CD4-positive, alpha-beta T cell treated with Interleukin-10 for 1 hour (primary cell): ENCODE measurements at regions not wholly inside any gene's neighbourhood (a gene's known extent, or its start where the extent isn't known, plus 50 kb on each side); places are given as distances from the start of the nearest gene placed in this dataset.
"Not testable (repeated sequence)": the region's sequence is repeated elsewhere in the genome, so short reads cannot be mapped to it uniquely, and the experiment has no call there.

Source experiments
- DNase-seq: peaks from one replicate; pipeline ENCODE4 v3.0.0-alpha.2; 2020

DNA sequence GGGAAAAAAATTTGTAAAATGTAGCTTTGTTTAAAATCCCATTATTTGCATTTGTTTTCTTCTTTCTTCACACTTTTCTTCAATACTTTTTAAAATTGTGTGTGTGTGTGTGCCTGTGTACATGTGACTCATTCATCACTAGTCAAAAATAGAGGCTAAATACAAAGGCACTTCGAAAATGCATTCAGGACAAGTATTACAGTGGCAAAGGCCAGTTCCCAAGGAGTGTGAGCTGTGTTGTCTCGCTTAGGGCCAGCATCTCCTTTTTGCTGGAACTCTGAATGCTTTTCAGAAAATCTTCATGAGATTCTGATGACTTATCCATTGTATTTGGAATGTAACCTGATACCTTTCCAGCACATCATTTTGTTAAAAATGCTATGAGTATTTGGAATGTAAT is 288.5 kb upstream of the CNR1 start:
- no peak for DNase-seq

DNA sequence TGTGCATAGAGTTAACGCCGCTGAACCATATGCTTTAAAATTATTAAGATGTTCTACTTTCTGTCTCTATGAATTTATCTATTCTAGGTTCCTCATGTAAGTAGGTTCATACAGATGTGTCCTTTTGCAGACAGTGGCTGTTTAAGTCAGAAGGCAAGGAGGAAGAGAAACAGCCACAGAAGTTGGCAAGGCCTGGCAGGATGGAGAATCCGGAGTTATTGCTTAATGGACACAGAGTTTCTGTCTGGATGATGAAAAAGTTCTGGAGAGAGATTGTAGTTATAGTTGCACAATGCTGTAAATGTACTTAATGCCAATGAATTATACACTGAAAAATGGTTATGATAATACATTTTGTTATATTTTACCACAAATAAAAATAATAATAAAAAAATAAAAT is 283.6 kb upstream of the CNR1 start:
- DNase-seq, result no peak

DNA sequence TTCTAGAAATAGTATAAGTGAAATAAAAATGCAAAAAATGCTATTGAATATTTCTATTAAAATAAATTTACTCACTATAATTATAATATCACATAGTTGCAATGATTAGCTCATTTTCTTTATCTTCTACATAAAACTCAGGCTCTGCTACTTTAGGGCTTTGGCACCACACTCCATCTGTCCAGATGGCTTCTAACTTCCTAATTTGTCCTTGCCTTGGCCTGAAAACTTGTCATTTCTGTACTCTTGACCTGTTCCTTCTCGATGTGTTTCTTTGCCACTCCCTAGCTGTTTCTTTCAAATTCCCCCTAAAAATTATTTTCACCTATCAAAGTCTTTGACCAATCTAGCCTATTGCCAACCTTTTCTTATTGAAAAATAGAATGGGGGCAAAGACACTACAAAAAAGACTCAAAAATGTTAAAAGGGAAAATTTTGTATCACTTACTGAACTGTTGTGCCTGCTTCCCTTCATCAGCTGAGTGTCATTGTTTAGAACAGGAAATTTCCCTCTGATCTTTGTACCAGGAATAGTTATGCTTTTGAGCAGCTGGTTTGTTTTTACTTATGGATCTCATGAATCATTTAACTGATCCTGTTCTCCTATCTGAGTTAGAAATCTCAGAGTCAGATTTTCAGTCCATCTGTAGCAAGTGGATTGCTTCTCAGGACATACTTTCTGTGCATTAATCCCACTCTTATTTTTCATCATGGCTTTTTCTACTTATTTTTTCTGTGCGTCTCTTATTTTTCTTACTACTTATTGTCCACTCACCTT is 279.2 kb upstream of the CNR1 start:
- no peak for DNase-seq

DNA sequence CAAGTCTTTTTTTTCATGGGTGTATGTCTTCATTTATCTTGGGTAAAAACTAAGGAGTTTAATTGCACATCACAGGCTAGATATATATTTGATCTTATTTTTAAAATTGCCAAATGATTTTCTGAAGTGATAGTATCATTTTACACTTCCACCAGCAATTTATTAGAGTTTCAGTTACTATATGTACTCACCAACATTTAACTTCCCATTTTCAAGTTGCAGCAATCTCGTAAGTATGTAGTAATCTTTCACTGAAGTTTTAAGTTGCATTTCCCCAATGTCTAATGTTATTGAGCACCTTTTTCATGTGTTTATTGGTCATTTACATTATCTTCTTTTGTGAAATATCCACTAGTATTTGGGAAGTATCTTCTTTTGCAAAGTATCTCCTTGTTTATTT is 277.4 kb upstream of the CNR1 start:
- no peak for DNase-seq

DNA sequence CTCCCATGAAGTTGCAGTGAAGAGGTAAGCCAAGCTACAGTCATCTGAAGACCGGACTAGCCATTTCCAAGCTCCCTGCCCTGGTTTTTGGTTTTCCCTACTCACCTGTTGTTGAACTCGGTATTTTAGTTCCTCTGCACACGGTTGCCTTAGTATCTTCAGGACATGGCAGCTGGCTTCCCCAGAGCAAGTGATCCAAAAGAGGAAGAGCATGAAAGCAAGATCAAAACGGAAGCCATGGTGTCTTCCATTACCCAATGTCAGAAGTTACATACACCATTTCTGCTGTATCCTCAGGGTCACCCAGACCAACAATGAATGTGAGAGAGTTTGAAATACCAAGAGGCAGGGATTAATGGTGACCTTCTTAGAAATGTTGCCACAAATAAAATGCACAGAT is 276.6 kb upstream of the CNR1 start:
- DNase-seq, result no peak

DNA sequence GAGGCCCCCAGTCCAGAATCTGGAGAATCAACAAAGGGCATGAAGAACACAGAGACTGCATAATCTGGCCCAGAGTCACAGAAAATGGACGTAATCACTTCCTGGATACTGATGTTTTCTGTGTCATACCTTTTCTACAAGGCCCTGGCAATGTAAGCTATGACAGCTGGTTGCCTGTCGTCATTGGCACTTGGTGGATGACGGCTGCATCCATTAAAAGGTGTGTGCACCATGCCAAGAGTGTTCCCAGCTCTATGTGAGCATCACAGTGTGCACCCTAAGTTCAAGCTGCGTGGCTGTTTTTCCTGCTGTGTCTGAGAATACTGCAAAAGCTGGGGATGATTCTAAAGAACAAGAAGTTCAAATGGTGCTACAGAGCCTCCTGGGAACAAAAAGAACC is 275.2 kb upstream of the CNR1 start:
- no peak for DNase-seq

DNA sequence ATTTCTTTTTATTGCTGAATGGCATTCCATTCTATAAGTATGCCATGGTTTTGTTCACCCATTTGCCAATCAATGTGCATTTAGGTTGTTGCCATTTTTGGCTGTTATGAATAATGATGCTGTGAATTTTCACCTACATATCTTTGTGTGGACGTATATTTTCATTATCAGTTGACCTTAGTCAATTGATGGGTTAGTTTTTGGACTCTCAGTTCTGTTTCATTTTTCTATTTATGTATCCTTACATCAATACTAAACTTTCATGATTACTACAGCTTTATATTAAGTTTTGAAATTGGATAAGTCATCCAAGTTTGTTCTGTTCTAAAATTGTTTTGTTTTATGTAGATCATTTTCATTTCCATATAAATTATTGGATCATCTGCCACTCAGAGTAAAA is 261.9 kb upstream of the CNR1 start:
- no peak for DNase-seq

DNA sequence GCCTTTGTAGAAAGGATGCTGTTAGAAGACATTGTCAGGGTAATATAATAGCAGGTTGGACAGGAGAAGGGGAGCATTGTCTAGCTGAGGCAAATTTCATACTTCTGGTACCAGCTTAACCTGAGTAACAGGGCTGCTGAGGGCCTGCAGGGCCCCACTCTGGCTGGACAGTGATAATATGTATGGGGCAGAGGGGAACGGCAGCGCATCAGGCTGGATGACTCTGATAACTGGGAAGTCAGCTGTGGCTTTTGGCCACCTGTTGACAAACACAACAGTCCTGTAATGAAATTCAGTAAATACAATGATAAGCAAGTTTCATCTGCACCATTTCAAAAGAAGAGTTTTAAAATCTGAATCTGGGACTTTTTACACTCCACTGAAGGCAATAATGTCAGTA is 259.9 kb upstream of the CNR1 start:
- DNase-seq, result no peak

DNA sequence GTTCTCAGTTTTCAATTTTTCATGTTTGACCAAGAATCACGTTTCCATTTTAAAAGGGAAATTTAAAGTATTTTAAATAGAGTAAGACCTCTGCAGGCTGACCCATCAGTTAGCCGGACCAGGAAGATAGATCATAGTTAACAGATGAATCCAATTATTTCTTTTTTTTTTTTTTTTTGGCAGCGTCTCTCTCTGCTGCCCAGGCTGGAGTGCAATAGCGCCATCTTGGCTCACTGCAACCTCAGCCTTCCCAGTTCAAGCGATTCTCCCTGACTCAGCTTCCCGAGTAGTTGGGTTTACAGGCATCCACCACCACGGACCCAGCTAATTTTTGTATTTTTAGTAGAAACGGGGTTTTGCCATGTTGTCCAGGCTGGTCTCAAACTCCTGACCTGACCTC is 256.7 kb upstream of the CNR1 start:
- no peak for DNase-seq

DNA sequence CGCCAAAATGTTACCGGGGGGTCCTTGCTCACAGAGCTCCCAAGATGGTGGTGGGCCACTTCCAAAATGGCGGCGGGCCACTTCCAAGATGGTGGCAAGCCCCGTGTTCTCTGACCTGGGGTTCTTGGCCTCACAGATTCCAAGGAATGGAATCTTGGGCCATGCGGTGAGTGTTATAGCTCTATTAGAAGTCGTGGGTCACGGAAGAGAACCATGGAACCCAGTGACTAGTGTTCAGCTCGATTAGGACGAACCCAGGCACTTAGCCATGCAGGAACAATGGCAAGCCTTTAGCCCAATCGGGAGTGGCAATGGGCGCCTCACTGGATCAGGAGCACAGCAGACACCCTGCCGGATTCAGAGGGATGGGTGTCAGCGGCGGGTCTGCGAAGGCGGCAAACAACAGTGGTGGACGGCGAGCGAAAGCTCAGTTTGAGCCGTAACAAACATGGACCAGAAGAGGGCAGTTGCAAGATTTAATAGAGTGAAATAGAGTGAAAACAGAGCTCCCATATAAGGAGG is 254.9 kb upstream of the CNR1 start:
- not testable (repeated sequence) for DNase-seq

DNA sequence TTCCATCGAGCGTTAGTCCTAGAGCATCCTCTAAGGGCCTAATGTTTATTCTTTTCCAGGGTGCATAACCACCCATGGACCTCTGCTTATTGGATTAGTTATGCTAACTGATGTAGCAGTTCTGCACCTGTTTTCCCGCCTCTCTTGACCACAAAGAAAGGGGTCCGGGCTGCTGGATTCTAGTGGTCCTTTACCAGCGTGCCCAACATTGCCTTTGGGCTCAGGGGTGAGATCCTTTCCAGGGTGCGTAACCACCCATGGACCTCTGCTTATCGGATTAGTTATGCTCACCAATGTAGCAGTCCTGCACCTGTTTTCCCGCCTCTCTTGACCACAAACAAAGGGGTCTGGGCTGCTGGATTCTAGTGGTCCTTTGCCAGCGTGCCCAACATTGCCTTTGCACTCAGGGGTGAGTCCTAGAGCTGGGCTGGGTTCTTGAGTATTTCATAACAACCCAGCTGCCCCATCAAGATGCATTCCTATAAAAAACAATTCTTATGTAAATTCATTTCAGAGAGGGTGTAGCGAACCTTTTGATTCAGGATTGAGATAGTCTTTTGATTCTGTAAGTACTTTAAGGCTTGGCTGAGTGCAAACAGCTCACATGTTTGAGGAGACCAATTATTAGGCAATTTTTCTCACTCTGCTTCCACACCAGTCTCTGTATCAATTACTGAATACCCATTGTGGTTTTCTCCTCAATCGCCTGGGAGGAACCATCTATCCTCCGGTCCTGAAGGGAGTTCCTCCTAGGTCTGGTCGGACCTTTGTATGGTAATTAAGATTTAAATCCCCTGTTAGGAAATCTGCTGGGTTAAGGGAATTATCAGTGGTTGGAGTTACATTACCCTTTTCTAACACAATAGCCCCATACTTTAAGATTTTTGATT is 253.0 kb upstream of the CNR1 start:
- not testable (repeated sequence) for DNase-seq

DNA sequence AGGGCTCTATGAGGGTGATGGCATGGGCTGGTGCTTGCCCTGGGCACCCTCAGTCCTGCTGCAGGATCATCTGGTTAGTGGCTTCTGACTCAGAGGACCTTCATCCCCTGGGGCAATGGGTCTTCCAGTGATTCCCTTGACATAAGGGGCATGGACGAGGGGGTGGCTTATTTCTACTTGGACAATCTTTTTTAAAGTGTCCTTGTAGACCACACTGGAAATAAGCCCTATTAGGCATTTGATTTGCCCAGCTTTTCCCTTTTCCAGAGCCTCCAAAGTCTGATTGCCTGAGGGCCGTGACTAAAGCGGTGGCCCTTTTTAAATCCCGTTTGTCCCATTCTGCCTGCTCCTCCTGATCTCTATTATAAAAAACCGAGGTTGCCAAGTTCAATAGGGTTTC is 251.2 kb upstream of the CNR1 start:
- not testable (repeated sequence) for DNase-seq

DNA sequence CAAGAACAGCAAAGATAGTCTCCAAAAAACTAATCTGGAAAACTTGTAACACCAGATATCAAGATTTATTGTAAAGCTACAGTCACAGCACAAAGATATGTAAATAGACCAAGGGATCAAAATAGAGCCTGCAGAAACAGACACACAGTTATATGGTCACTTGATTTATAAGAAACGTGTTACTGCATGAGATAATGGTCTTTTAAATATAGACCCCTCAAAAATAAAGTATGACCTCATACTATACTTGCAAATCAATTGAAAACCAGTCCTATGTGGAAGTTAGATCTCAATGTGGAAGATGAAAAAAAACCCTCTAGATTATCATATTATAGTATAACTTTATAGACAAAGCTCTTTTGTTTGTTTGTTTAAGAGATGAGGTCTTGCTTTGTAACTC is 247.3 kb upstream of the CNR1 start:
- DNase-seq, result no peak

DNA sequence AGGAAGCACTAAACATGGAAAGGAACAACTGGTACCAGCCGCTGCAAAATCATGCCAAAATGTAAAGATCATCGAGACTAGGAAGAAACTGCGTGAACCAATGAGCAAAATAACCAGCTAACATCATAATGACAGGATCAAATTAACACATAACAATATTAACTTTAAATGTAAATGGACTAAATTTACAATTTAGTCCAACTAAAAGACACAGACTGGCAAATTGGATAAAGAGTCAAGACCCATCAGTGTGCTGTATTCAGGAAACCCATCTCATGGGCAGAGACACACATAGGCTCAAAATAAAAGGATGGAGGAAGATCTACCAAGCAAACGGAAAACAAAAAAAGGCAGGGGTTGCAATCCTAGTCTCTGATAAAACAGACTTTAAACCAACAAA is 242.2 kb upstream of the CNR1 start:
- not testable (repeated sequence) for DNase-seq

DNA sequence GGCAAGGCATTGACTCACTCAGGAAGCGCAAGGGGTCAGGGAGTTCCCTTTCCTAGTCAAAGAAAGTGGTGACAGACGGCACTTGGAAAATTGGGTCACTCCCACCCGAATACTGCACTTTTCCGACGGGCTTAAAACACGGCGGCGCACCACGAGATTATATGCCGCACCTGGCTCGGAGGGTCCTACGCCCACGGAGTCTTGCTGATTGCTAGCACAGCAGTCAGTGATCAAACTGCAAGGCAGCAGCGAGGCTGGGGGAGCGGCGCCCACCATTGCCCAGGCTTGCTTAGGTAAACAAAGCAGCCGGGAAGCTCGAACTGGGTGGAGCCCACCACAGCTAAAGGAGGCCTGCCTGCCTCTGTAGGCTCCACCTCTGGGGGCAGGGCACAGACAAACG is 240.5 kb upstream of the CNR1 start:
- DNase-seq, result not testable (repeated sequence)

DNA sequence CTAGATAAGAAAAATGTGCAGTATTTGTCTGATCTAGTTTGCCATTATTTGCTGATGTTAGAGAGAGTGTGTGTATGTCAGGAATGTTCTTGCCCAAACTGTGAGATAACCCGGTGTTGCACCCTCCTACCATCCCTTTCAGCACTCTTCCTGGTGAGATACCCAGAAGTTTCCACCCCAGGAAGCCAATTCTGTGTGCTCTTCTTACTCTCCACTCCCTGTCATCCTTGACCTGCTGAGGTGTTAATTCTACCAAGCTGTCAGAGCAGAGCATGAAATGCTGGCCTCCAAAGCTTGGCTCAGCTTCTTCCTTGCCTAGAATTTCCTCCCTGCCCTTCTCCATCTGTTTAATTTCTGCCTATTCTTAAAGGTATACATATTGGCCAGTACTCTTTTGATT is 237.3 kb upstream of the CNR1 start:
- DNase-seq, result no peak

DNA sequence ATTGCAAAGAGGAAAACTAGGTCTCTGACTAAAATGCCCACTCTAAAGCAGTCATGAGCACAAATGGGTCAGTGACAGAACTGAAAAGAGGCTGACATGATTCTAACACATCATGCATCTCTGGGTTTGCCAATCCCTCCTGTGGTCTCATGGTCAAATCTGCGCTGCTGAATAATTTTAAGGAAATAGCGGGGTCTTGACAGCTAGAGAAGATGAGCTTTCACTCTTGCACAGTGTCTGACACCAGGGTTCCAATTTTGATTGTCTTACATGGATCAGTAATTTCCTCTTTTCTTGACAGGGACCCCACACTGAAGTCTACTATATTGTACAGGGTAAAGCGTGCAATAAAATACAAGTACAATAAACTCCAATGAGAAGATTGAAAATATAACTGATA is 236.8 kb upstream of the CNR1 start:
- DNase-seq, result no peak

DNA sequence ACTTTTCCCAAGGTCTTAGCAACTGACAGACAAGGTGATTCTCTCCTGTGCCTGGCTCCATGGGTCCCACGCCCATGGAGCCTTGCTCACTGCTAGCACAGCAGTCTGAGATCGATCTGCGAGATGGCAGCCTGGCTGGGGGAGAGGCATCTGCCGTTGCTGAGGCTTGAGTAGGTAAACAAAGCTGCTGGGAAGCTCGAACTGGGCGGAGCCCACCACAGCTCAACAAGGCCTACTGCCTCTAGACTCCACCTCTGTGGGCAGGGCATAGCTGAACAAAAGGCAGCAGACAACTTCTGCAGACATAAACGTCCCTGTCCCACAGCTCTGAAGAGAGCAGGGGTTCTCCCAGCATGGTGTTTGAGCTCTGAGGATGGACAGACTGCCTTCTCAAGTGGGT is 224.9 kb upstream of the CNR1 start:
- DNase-seq, result not testable (repeated sequence)

DNA sequence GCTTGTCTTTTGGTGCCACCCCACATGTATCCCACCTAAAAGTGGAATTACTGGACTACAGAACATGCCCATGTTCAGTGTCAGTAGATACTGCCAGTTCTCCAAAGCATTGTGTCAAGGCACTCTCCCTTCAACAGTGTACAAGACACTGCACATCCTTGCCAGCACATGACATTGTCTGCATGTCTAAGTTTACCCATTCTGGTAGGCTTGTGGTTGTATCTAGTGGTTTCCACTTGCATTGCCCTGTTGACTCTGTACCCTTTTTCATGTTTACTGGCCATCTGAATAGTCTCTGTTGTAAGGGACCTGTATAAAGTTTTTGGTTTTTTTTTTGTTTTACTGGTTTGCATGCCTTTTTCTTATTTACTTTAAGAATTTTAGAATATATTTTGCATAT is 222.4 kb upstream of the CNR1 start:
- no peak for DNase-seq

DNA sequence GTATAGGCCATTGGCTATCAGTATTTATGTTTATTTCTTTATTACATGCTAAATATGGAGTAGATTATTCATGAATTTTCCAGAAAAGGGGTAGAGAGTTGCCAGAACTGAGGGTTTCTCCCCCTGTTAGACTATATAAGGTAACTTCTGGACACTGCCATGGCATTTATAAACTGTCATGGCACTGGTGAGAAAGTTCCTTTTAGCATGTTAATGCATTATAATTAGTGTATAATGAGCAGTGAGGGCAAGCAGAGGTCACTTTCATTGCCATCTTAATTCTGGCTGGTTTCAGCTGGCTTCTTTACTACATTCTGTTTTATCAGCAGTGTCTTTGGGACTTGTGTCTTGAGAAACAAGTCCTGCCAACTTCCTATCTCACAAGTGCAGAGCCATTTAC is 220.0 kb upstream of the CNR1 start:
- no peak for DNase-seq

DNA sequence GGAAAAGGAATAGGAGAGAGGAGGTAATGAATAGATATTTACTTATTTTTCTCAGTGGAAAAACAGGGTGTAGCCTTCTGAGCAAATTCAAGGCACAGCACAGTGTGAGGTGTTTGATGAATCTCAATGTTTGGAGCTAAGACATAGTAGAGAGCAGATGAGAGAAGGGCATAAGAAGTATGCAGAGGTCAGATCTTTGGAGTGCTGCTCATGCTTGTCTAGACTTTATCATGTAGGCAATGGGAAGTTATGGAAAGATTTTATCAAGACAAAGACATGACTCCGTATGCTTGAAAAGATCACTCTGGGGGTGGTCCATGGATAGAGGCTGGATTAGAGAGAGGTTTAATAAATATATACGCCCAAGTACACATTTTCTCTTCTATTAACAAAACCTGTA is 217.0 kb upstream of the CNR1 start:
- no peak for DNase-seq

DNA sequence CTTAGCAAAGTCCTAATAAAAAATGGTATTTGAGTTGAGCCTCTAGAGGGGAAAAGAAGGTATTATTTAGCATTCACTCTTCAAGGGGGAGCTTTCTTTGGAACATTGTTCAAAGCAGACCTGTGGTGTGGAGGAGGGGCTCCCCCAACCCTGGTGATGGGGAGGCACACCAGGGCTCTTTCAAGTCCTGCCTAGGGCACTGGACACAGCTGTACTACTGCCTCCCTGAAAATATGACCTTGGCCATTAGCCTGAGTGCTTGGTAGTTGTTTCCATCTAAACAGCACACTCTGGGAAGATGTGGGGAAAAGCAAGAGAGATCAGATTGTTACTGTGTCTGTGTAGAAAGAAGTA is 215.1 kb upstream of the CNR1 start:
- DNase-seq, result no peak

DNA sequence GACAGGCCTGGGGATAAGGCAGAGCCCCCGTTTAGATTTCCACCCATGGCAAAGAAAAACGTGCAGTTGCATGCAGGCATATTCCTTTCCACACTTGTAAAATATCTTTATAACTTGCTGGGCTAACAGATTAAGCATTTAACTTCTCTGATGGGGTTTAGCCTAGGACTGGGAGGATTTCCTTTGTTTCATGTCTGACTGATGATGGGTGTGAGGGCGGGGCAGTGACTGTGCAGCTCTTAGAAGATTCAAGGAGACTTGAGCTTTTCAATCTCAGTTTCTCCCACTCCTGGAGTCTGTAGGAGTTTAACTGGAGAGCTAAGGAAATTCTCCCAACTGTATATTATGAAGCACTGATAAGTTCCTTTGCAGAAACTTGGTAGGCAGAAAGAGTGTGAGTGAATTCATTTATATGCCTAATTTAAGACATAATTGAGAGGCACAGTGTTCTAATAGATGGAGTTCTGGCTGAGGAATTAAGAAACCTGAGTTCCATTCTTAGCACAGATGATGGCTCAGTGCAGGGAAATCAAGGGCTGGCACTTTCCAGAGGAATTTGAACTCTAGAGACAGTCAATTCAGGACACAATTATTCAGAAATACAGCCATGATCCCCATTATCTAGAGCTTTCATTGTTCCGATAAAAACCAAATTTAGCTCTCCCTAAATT is 214.6 kb upstream of the CNR1 start:
- no peak for DNase-seq

DNA sequence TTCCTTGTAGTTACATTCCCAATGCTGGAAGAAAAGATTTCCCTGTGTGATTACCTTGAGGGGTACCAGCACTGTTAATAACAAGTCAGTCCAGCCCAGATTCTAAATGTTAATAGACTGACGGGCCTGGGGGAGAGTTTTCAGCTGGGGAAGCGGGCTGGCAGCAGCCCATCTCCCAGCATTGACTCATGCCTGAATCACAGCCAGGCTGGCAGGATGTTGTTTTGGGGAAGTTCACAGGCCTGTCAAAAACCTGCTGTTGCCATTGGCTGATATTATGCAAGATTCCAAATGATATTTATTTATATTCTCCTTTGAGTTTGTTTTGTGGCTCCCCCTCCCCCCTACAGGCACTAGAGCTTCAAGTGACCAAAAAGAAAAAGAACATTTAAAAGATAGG is 213.9 kb upstream of the CNR1 start:
- no peak for DNase-seq
